AG04450 (cell line): ENCODE measurements at regions not wholly inside any gene's neighbourhood (a gene's known extent, or its start where the extent isn't known, plus 50 kb on each side); places are given as distances from the start of the nearest gene placed in this dataset.

Source experiments
- CTCF ChIA-PET: fragments of 300-600, 350-600 bp; formaldehyde crosslinking; extraction: SDS; loops from one replicate; lab custom pipeline; 2022; ENCODE audit warnings: antibody characterized with exemption, inconsistent platforms; lab: Charles Lee
- POLR2A ChIA-PET: fragments of 350-600 bp; formaldehyde crosslinking; extraction: SDS; loops from one replicate; lab custom pipeline; 2021; ENCODE audit warnings: antibody characterized with exemption, inconsistent platforms; lab: Yijun Ruan, JAX
- DNase-seq: peaks from one replicate; pipeline ENCODE4 v3.0.0-alpha.2; 2011; ENCODE audit warnings: low read depth, low spot score
- H3K27ac ChIP-seq: one replicate; pipeline ENCODE4 v1.5.1; 2012; ENCODE audit warnings: low read depth, low read length, control low read depth
- H3K27me3 ChIP-seq: one replicate; pipeline ENCODE4 v1.6.0; 2012; ENCODE audit warnings: low read length; ENCODE audit not compliant: control insufficient read depth, insufficient read depth
- H3K4me3 ChIP-seq: 2 replicates; pipeline ENCODE4 v1.5.1; 2011; ENCODE audit warnings: mild to moderate bottlenecking, low read depth, low read length, control low read depth
- H3K9me3 ChIP-seq: 2 replicates; pipeline ENCODE4 v1.5.1; 2012; ENCODE audit warnings: low read length; ENCODE audit not compliant: control insufficient read depth, insufficient read depth
- TF ChIP-seq, protein P1 (sequence below): IDR thresholded peaks from 2 replicates; pipeline ENCODE4 v1.5.1; 2011; ENCODE audit warnings: low read depth, low read length, control low read depth, inconsistent platforms

DNA sequence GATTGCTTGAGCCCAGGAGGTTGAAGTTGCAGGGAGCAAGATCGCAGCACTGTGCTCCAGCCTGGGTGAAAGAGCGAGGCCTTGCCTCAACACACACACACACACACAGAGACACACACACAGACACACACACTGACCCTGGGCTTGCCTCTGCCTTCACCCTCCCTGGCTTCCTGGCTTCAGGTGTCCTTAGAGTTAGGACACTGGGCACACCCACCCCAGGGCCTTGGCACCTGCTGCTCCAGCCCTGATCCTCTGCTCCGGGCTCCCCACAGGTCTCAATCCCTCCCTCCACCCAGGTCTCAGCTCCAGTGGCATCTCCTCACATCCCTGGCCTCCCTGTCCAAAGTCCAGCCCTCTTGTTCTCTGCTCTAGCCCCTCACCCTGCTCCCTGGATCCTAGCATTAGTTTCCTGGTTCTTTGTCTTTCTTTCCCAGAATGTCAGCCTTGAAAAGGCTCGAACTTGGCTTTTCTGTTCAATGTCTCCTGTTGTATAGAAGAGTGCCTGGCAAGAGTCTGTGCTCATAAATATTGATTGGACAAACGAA, 212.9 kb downstream of the C9orf50 start:
- TF ChIP-seq, protein P1, sequence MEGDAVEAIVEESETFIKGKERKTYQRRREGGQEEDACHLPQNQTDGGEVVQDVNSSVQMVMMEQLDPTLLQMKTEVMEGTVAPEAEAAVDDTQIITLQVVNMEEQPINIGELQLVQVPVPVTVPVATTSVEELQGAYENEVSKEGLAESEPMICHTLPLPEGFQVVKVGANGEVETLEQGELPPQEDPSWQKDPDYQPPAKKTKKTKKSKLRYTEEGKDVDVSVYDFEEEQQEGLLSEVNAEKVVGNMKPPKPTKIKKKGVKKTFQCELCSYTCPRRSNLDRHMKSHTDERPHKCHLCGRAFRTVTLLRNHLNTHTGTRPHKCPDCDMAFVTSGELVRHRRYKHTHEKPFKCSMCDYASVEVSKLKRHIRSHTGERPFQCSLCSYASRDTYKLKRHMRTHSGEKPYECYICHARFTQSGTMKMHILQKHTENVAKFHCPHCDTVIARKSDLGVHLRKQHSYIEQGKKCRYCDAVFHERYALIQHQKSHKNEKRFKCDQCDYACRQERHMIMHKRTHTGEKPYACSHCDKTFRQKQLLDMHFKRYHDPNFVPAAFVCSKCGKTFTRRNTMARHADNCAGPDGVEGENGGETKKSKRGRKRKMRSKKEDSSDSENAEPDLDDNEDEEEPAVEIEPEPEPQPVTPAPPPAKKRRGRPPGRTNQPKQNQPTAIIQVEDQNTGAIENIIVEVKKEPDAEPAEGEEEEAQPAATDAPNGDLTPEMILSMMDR = no peak
- H3K9me3 ChIP-seq = peaks cover 5% of the 10 kb centered on the region
- no peak overlapping the region for H3K27ac ChIP-seq
- DNase-seq = no peak
- POLR2A ChIA-PET = interaction anchor here (0.7 kb wide), 1 partner anchor 21 kb away, joined by 3 read pairs; no protein-coding TSS in a partner anchor
- CTCF ChIA-PET = no interaction called here
- no peak overlapping the region for H3K4me3 ChIP-seq
- no peaks in the 10 kb centered on the region for H3K27me3 ChIP-seq

DNA sequence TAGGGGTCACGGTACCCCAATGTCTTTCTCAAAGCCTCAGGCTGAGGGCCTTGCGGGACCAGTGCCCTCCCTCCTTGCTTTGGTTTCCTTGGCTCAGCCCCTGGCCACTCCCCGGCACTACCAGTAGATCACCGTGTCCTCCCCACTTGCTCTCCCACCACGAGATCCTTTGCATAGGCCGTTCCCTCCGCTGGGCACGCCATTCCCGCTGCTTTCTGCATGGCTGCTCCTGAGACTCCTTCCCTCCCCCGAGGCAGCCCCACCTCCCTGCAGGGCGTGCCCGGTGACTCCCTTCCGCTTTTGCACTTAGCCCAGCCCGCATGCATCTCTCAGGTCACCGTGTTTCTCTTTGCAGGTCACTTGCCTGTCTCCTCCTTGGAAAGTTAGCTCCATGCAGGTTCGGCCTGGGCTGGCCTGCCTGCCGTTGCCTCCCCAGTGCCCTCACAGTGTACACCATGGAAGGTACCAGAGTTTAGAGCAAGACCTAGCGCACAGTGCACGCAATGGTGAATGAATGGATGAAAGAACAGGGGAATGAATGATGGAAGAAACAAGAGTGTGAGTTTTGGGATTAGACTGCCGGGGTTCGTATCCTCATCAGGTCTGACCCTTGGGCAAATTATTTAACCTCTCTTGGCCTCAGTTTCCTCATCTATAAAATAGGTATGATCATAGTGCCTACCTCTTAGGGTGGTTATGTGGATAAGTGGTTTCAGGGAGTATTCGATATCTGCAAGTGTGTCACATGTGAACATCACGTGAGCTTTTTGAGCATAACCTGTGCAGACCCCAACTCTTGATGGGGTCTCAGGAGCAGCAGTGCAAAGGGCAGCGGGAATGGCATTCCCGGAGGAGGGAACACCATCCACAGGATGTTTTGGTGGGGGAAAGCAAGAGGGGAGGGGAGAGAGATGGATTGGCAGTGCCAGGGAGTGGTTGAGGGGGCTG, 214.3 kb downstream of the C9orf50 start:
- ChIA-PET POLR2A (no interaction called here), CTCF (no interaction called here)
- no peaks in the 10 kb centered on the region for H3K27me3 ChIP-seq
- no peak overlapping the region for H3K27ac ChIP-seq
- peaks cover 5% of the 10 kb centered on the region for H3K9me3 ChIP-seq
- TF ChIP-seq, protein P1 = no peak
- H3K4me3 ChIP-seq = no peak overlapping the region
- no peak for DNase-seq

DNA sequence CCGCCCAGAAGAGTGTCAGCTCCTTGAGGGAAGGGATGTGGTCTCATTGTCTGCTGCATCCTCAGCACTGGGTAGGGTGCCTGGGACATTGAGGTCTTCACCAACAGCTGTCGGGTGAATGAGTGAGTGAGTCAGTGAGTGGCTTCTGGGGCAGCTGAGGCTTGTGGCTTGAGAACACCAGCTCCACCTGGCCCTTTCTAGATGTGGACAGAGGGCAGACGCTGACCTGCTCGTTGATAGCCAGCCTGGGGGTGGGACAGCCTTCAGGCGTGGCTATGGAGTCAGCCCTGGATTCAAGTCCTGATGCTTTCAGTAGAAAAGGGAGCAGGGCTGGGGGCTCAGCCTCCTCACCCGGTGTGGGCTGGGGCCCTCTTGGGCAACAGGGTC, 215.1 kb downstream of the C9orf50 start:
- Histone ChIP-seq H3K4me3 (no peak overlapping the region), H3K27ac (no peak overlapping the region), H3K27me3 (no peaks in the 10 kb centered on the region), H3K9me3 (peaks cover 5% of the 10 kb centered on the region)
- ChIA-PET POLR2A (interaction anchor here (0.6 kb wide), 1 partner anchor 214 kb away, joined by 3 read pairs; no protein-coding TSS in a partner anchor), CTCF (no interaction called here)
- DNase-seq = no peak
- TF ChIP-seq, protein P1 = no peak

DNA sequence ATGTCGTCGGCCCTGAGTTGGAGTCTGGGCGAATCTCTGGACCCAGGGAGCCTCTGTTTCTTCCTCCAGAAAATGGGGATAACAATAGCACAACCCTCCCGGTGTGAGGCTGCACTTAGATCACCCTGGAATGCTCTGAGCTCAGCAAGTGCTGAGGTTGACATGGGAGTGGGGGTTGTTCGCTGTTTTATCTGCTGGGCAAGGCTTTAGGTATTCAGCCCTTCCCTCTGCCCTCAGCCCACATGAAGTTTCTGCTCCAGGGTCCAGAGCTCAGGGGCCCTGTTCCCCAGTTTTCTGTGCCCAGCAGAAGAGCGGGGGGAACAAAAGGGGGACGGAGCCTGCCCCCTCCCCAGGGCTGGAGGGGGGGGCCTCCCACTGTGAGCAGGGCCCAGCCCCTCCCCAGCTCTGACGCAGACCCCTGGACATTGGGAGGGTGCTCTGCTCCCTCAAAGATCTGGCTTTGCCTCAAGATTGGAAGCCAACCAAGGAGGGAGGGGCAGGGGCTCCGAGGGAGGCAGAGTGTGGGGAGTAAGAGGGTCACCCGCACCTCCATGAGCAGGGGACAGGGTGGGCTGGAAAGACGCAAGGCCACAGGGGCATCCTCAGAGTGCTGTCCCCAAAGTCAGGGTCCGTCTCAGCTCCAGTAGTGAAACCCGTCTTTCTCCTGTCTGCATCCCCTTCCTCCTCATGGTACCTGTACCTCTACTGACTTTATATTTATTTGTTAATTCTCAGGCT, 215.6 kb downstream of the C9orf50 start:
- Histone ChIP-seq H3K9me3 (peaks cover 4% of the 10 kb centered on the region), H3K4me3 (no peak overlapping the region), H3K27ac (no peak overlapping the region), H3K27me3 (no peaks in the 10 kb centered on the region)
- CTCF ChIA-PET = no interaction called here
- DNase-seq = no peak
- POLR2A ChIA-PET = interaction anchor here (0.6 to 1.0 kb wide), 2 partner anchors 22 to 214 kb away, joined by 3 read pairs; no protein-coding TSS in a partner anchor
- TF ChIP-seq, protein P1 = no peak
